Peyer's patch (tissue), 4 donors: ENCODE measurements at regions not wholly inside any gene's neighbourhood (a gene's known extent, or its start where the extent isn't known, plus 50 kb on each side); places are given as distances from the start of the nearest gene placed in this dataset.
A peak's percentile ranks its signal among the peaks of the same experiment; 100 is the strongest.

ENCODE experiments used
- DNase-seq, 3 donors: peaks; one replicate each; pipeline ENCODE4 v3.0.0-alpha.2; 2017 to 2019
- H3K27ac ChIP-seq, 4 donors: fragments of 200-600 bp; sonication (generic); one replicate each; pipeline ENCODE4 v1.5.1; 2016 to 2019
- H3K27me3 ChIP-seq, 2 donors: fragments of 200-600 bp; sonication (generic); one replicate each; pipeline ENCODE4 v1.5.1; 2019
- H3K36me3 ChIP-seq, 3 donors: fragments of 200-600 bp; sonication (generic); one replicate each; pipeline ENCODE4 v1.5.1; 2016 to 2019
- H3K4me1 ChIP-seq, 4 donors: fragments of 200-600 bp; sonication (generic); one replicate each; pipeline ENCODE4 v1.5.1; 2016 to 2019
- H3K4me3 ChIP-seq, 4 donors: fragments of 200-600 bp; sonication (generic); 1 replicate in 3 of 4; 2 replicates in 1 of 4; pipeline ENCODE4 v1.5.1; 2016 to 2019; ENCODE audit warnings: mild to moderate bottlenecking in 1 of 4
- H3K9me3 ChIP-seq, 4 donors: fragments of 200-600 bp; sonication (generic); one replicate each; pipeline ENCODE4 v1.5.1; 2016 to 2019; ENCODE audit warnings: mild to moderate bottlenecking in 1 of 4
- CTCF ChIP-seq, 6 experiments: fragments of 450-650 bp in 4 of 6; fragments of 200-600 bp in 2 of 6; sonication (generic) in 1 of 6; IDR thresholded peaks; one replicate each; pipeline ENCODE4 v1.5.1; 2017 to 2019; ENCODE audit warnings: antibody characterized with exemption in 6 of 6, mild to moderate bottlenecking in 3 of 6, moderate library complexity in 1 of 6
- POLR2A ChIP-seq, 2 donors: fragments of 450-650 bp; IDR thresholded peaks; one replicate each; pipeline ENCODE4 v1.5.1; 2017; ENCODE audit warnings: antibody characterized with exemption in 2 of 2, mild to moderate bottlenecking in 2 of 2, moderate library complexity in 2 of 2

- Histone ChIP-seq H3K27ac (no peak overlapping the region), H3K36me3 (no peaks in the 10 kb centered on the region), H3K27me3 (no peaks in the 10 kb centered on the region), H3K9me3 (no peaks in the 10 kb centered on the region), H3K4me3 (no peak overlapping the region), H3K4me1 (no peaks in the 10 kb centered on the region)
- peak in 1 of 3 donors; percentile 21 for DNase-seq
- TF ChIP-seq CTCF (IDR thresholded peaks at IDR 0.05): no peak
- TF ChIP-seq POLR2A (IDR thresholded peaks at IDR 0.05): no peak
Observed at GRCh38 chr2:20542269-20542668, 95.4 kb downstream of the RHOB start.

- Histone ChIP-seq H3K27ac (no peak overlapping the region), H3K27me3 (no peaks in the 10 kb centered on the region), H3K36me3 (no peaks in the 10 kb centered on the region), H3K4me3 (no peak overlapping the region), H3K9me3 (no peaks in the 10 kb centered on the region), H3K4me1 (no peaks in the 10 kb centered on the region)
- TF ChIP-seq POLR2A (IDR thresholded peaks at IDR 0.05) (no peak), CTCF (IDR thresholded peaks at IDR 0.05) (no peak)
- peak in 1 of 3 donors; percentile 28 for DNase-seq
Observed at GRCh38 chr2:20542746-20543468, 96.0 kb downstream of the RHOB start.

GRCh38 chr2:20543469-20544152, 96.7 kb downstream of the RHOB start:
- Histone ChIP-seq H3K36me3 (no peaks in the 10 kb centered on the region), H3K9me3 (no peaks in the 10 kb centered on the region), H3K4me1 (no peaks in the 10 kb centered on the region), H3K27ac (no peak overlapping the region), H3K4me3 (no peak overlapping the region), H3K27me3 (no peaks in the 10 kb centered on the region)
- TF ChIP-seq CTCF (IDR thresholded peaks at IDR 0.05): no peak
- DNase-seq: no peak

- Histone ChIP-seq H3K27me3 (no peaks in the 10 kb centered on the region), H3K9me3 (no peaks in the 10 kb centered on the region)
- DNase-seq: no peak
Observed at GRCh38 chr2:20544153-20544747, 97.4 kb downstream of the RHOB start.

GRCh38 chr2:20549144-20549543, 101.8 kb downstream of the HS1BP3 start:
- Histone ChIP-seq H3K36me3 (no peaks in the 10 kb centered on the region), H3K27me3 (no peaks in the 10 kb centered on the region), H3K27ac (no peak overlapping the region), H3K4me1 (no peaks in the 10 kb centered on the region), H3K4me3 (no peak overlapping the region), H3K9me3 (no peaks in the 10 kb centered on the region)
- DNase-seq: peak in 1 of 3 donors; percentile 24
- no peak for TF ChIP-seq POLR2A (IDR thresholded peaks at IDR 0.05)
- TF ChIP-seq CTCF (IDR thresholded peaks at IDR 0.05): no peak

More at GRCh38 chr2:20544153-20544747, 97.4 kb downstream of the RHOB start:
- Histone ChIP-seq H3K4me1 (no peaks in the 10 kb centered on the region), H3K4me3 (no peak overlapping the region), H3K36me3 (no peaks in the 10 kb centered on the region), H3K27ac (no peak overlapping the region)
- TF ChIP-seq CTCF (IDR thresholded peaks at IDR 0.05): no peak
- TF ChIP-seq POLR2A (IDR thresholded peaks at IDR 0.05): no peak
